HG03060 (cell line): ENCODE measurements at regions not wholly inside any gene's neighbourhood (a gene's known extent, or its start where the extent isn't known, plus 50 kb on each side); places are given as distances from the start of the nearest gene placed in this dataset.

Source experiments
- ATAC-seq: cut with Tn5 transposase; IDR thresholded peaks from one replicate; pipeline ENCODE4 v1.9.1; 2021; ENCODE audit warnings: low read depth, moderate number of reproducible peaks; ENCODE audit not compliant: unreplicated experiment

DNA sequence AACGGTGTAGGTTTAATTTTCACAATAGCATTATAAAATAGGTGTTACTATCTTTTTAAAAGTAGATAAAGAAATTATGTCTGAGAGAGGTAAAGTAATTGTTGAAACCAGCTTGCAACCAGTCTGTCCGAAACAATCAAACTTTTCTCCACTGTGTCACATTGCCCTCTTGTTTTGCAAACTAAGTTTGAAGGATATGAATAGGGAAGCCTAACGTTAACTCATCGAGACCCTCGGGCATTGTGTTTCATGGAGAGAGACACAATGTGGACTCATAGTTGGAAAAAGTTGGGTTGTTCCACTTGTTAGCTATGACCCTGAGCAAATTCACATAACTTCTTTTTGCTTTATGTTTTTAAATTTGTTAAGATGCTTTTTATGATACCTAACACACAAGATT lies 254.4 kb upstream of the IMPG1 start:
- ATAC-seq = no peak
